IMR-90 (cell line): ENCODE measurements at regions not wholly inside any gene's neighbourhood (a gene's known extent, or its start where the extent isn't known, plus 50 kb on each side); places are given as distances from the start of the nearest gene placed in this dataset.
A peak's percentile ranks its signal among the peaks of the same experiment; 100 is the strongest.

Experiments
- ATAC-seq: fragments of 200-7000 bp; cut with Tn5 transposase; 2 replicates; pipeline ENCODE4 v1.9.1; 2020; ENCODE audit warnings: low read depth, mild to moderate bottlenecking, moderate library complexity
- BruUV-seq: library from RNA; stranded (reverse); fragments of 400-500 nt; replicated peaks from 2 replicates; lab custom pipeline; 2021; lab: Mats Ljungman, UMichigan
- CTCF ChIA-PET: fragments of 300-600 bp; formaldehyde crosslinking; extraction: SDS; loops from one replicate; lab custom pipeline; 2021; ENCODE audit warnings: antibody characterized with exemption; lab: Yijun Ruan, JAX
- POLR2A ChIA-PET: fragments of 300-600 bp; sonication (Branson Sonifier 250); formaldehyde crosslinking; loops from one replicate; lab custom pipeline; 2022; ENCODE audit warnings: antibody characterized with exemption; ENCODE audit not compliant: unreplicated experiment; lab: Charles Lee
- DNase-seq: peaks from one replicate; pipeline ENCODE4 v3.0.0; 2013
- H2AFZ ChIP-seq: replicated peaks from 2 replicates; pipeline ENCODE3; 2013; ENCODE audit warnings: low read length, mild to moderate bottlenecking; ENCODE audit not compliant: poor library complexity
- H2AK5ac ChIP-seq: 2 replicates; pipeline ENCODE4 v1.6.1; 2013; ENCODE audit warnings: low read depth, low read length, inconsistent platforms
- H2AK9ac ChIP-seq: replicated peaks from 2 replicates; pipeline ENCODE3; 2013; ENCODE audit warnings: mild to moderate bottlenecking, low read depth, low read length, moderate library complexity; ENCODE audit not compliant: poor library complexity
- H2BK120ac ChIP-seq: 2 replicates; pipeline ENCODE4 v1.6.1; 2013; ENCODE audit warnings: low read depth, low read length, inconsistent platforms
- H2BK15ac ChIP-seq: 3 replicates; pipeline ENCODE4 v1.6.1; 2013; ENCODE audit warnings: low read depth, low read length, inconsistent platforms
- H2BK20ac ChIP-seq: 2 replicates; pipeline ENCODE4 v1.6.1; 2013; ENCODE audit warnings: low read depth, mild to moderate bottlenecking, inconsistent platforms, low read length, moderate library complexity
- H2BK5ac ChIP-seq: 2 replicates; pipeline ENCODE4 v1.6.1; 2013; ENCODE audit warnings: mild to moderate bottlenecking, low read depth, low read length, inconsistent platforms; ENCODE audit not compliant: poor library complexity, severe bottlenecking
- H3K14ac ChIP-seq: replicated peaks from 2 replicates; pipeline ENCODE4 v1.6.1; 2013; ENCODE audit warnings: low read depth, low read length, inconsistent platforms
- H3K18ac ChIP-seq: 2 replicates; pipeline ENCODE4 v1.6.1; 2013; ENCODE audit warnings: low read depth, low read length, control low read depth
- H3K23ac ChIP-seq: 2 replicates; pipeline ENCODE4 v1.6.1; 2013; ENCODE audit warnings: low read depth, low read length, inconsistent platforms
- H3K27ac ChIP-seq: 2 replicates; pipeline ENCODE4 v1.5.1; 2013; ENCODE audit warnings: mild to moderate bottlenecking, control low read depth, low read length; ENCODE audit not compliant: insufficient read depth
- H3K27me3 ChIP-seq: 2 replicates; pipeline ENCODE4 v1.6.1; 2013; ENCODE audit warnings: low read length; ENCODE audit not compliant: control insufficient read depth, insufficient read depth
- H3K36me3 ChIP-seq: 2 replicates; pipeline ENCODE4 v1.6.1; 2013; ENCODE audit warnings: low read length, mixed read lengths; ENCODE audit not compliant: control insufficient read depth, insufficient read depth
- H3K4ac ChIP-seq: 2 replicates; pipeline ENCODE4 v1.6.1; 2013; ENCODE audit warnings: low read depth, low read length, inconsistent platforms
- H3K4me1 ChIP-seq: 2 replicates; pipeline ENCODE4 v1.6.1; 2013; ENCODE audit warnings: low read length, mixed read lengths; ENCODE audit not compliant: control insufficient read depth, insufficient read depth
- H3K4me2 ChIP-seq: 2 replicates; pipeline ENCODE4 v1.6.1; 2013; ENCODE audit warnings: low read depth, mild to moderate bottlenecking, control low read depth, low read length, moderate library complexity
- H3K4me3 ChIP-seq: 2 replicates; pipeline ENCODE4 v1.5.1; 2013; ENCODE audit warnings: low read depth, mild to moderate bottlenecking, control low read depth, low read length, moderate library complexity; ENCODE audit not compliant: insufficient read depth
- H3K56ac ChIP-seq: 2 replicates; pipeline ENCODE4 v1.6.1; 2013; ENCODE audit warnings: low read length, inconsistent platforms; ENCODE audit not compliant: insufficient read depth; ENCODE audit errors: extremely low read depth
- H3K79me1 ChIP-seq, 2 experiments: 2 replicates each; pipeline ENCODE4 v1.6.1; 2013; ENCODE audit warnings: low read length in 2 of 2, inconsistent platforms in 1 of 2, low read depth in 1 of 2
- H3K9ac ChIP-seq: 2 replicates; pipeline ENCODE4 v1.6.1; 2013; ENCODE audit warnings: low read depth, low read length, control low read depth
- H3K9me1 ChIP-seq: 2 replicates; pipeline ENCODE4 v1.6.1; 2013; ENCODE audit warnings: low read length, inconsistent platforms; ENCODE audit not compliant: insufficient read depth
- H3K9me3 ChIP-seq: 2 replicates; pipeline ENCODE4 v1.6.1; 2013; ENCODE audit warnings: low read length; ENCODE audit not compliant: control insufficient read depth, insufficient read depth
- H4K20me1 ChIP-seq: 2 replicates; pipeline ENCODE4 v1.6.1; 2013; ENCODE audit warnings: low read length, inconsistent platforms; ENCODE audit not compliant: insufficient read depth
- H4K5ac ChIP-seq: 2 replicates; pipeline ENCODE4 v1.6.1; 2013; ENCODE audit warnings: mild to moderate bottlenecking, low read depth, low read length, control low read depth
- H4K8ac ChIP-seq, 2 experiments: 2 replicates each; pipeline ENCODE4 v1.6.1; 2013; ENCODE audit warnings: low read depth in 2 of 2, low read length in 2 of 2, control low read depth in 1 of 2, inconsistent platforms in 1 of 2
- H4K91ac ChIP-seq: 2 replicates; pipeline ENCODE4 v1.6.1; 2013; ENCODE audit warnings: low read depth, low read length, inconsistent platforms; ENCODE audit not compliant: insufficient read depth
- BHLHE40 ChIP-seq: fragments of 150-350 bp; IDR thresholded peaks from 2 replicates; pipeline ENCODE4 v1.6.1; 2016; ENCODE audit warnings: mild to moderate bottlenecking, low read depth, low read length
- CEBPB ChIP-seq: IDR thresholded peaks from 2 replicates; pipeline ENCODE4 v1.6.1; 2012; ENCODE audit warnings: low read depth, low read length, improper control_type of control experiment
- CHD1 ChIP-seq: IDR thresholded peaks from 2 replicates; pipeline ENCODE4 v1.6.1; 2012; ENCODE audit warnings: low read depth, low read length, improper control_type of control experiment
- FOS ChIP-seq: fragments of 150-350 bp; IDR thresholded peaks from 2 replicates; pipeline ENCODE4 v1.6.1; 2016; ENCODE audit warnings: low read depth, low read length
- MAFK ChIP-seq: IDR thresholded peaks from 2 replicates; pipeline ENCODE4 v1.6.1; 2012; ENCODE audit warnings: low read depth, low read length, improper control_type of control experiment
- MAZ ChIP-seq: IDR thresholded peaks from 2 replicates; pipeline ENCODE4 v1.6.1; 2012; ENCODE audit warnings: low read depth, mild to moderate bottlenecking, low read length, improper control_type of control experiment, moderate library complexity, borderline replicate concordance
- MXI1 ChIP-seq: IDR thresholded peaks from 2 replicates; pipeline ENCODE4 v1.6.1; 2012; ENCODE audit warnings: low read depth, mild to moderate bottlenecking, low read length, moderate library complexity, borderline replicate concordance
- NFE2L2 ChIP-seq: fragments of 150-350 bp; IDR thresholded peaks from 2 replicates; pipeline ENCODE4 v1.6.1; 2016; ENCODE audit warnings: low read depth, mild to moderate bottlenecking, low read length
- POLR2A ChIP-seq: IDR thresholded peaks from 2 replicates; pipeline ENCODE4 v1.6.1; 2012; ENCODE audit warnings: mild to moderate bottlenecking, low read depth, low read length
- RAD21 ChIP-seq: IDR thresholded peaks from 2 replicates; pipeline ENCODE4 v1.6.1; 2012; ENCODE audit warnings: low read length, improper control_type of control experiment
- RCOR1 ChIP-seq: IDR thresholded peaks from 2 replicates; pipeline ENCODE4 v1.6.1; 2012; ENCODE audit warnings: mild to moderate bottlenecking, low read length, improper control_type of control experiment; ENCODE audit not compliant: insufficient replicate concordance
- RFX5 ChIP-seq: IDR thresholded peaks from 2 replicates; pipeline ENCODE4 v1.8.0; 2012; ENCODE audit warnings: low read depth, mild to moderate bottlenecking, low read length, moderate library complexity
- SMC3 ChIP-seq: fragments of 150-350 bp; IDR thresholded peaks from 2 replicates; pipeline ENCODE4 v1.6.1; 2016; ENCODE audit warnings: low read depth, mild to moderate bottlenecking, antibody characterized with exemption, low read length, moderate library complexity
- WGBS, 2 experiments: methylation state at CpG; one replicate each; pipeline versions ENCODE4 v1.1.5 to v1.1.7; 2013; ENCODE audit warnings: missing lambda C conversion rate in 2 of 2; ENCODE audit not compliant: insufficient read length in 1 of 2; ENCODE audit errors: extremely low coverage in 2 of 2; 5-methylcytosine and 5-hydroxymethylcytosine counted together
- dilution Hi-C: fragments of 300-500 bp; cut with HindIII; formaldehyde crosslinking; loops from one replicate; pipeline ENCODE4 v1.14.3; 2018; ENCODE audit warnings: low sequenced_read_pairs; ENCODE audit not compliant: unreplicated experiment
- in situ Hi-C: fragments of 300-500 bp; cut with MboI; formaldehyde crosslinking; loops from 3 replicates; pipeline ENCODE4 v1.14.3; 2019; ENCODE audit warnings: low sequenced_read_pairs, inconsistent platforms, mixed read lengths
- intact Hi-C: fragments of 100-400 bp; cut with micrococcal nuclease; formaldehyde crosslinking; loops from 2 replicates; pipeline ENCODE4 v1.10.0; 2022
- TF ChIP-seq, protein P1 (sequence below): conservative IDR thresholded peaks from 2 replicates; pipeline ENCODE4 v1.5.1; 2012; ENCODE audit warnings: mild to moderate bottlenecking, low read depth, low read length, improper control_type of control experiment
- TF ChIP-seq, protein P2 (sequence below): fragments of 150-350 bp; IDR thresholded peaks from 2 replicates; pipeline ENCODE4 v1.6.1; 2017; ENCODE audit warnings: mild to moderate bottlenecking, antibody characterized with exemption, low read length, low read depth
- TF ChIP-seq, protein P3 (sequence below): fragments of 150-350 bp; IDR thresholded peaks from 2 replicates; pipeline ENCODE4 v1.6.1; 2016; ENCODE audit warnings: low read depth, mild to moderate bottlenecking, low read length, moderate library complexity, borderline replicate concordance

DNA sequence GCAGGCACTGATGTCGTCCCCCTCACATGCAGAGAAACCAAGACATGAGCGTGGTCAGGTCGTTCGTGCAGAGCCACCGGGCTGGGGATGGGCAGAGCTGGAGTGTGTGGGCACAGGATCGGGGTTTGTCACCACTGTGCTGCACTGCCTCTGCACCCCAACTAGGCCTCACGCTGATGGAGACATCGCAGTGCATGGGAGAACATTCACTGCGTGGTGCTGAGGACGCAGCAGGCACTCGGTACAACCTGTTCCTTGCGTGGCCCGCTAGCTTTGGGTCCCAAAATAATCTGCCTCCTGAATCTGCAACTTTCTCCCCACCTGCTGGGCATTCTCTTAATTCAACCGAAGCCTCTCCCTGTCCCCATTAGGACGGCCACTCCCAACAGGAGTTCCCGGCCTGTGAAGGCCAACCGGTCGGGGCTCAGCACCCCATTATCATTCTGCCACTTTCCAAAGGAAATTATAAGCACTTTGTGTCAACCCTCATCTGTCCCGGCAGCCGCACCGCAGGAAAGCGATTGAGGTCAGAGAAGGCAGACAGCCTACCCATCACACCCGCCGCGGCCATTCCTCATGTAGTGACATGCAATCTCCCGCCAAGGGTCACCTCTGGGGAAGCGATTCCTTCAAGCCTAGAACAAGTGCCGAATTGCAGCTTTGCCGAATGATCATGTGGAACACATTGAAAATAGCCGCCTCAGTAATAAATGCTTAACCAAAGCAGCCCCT, 490.4 kb downstream of the MN1 start:
- Histone ChIP-seq H2AFZ (peak overlapping the region; percentile 17), H4K20me1 (no peaks in the 10 kb centered on the region), H2BK120ac (no peak overlapping the region), H3K18ac (no peak overlapping the region), H4K5ac (no peak overlapping the region), H3K4me1 (no peaks in the 10 kb centered on the region), H4K8ac (no peak overlapping the region), H2BK5ac (no peak overlapping the region), H3K79me1 (no peaks in the 10 kb centered on the region), H2BK15ac (no peak overlapping the region), H3K4me2 (no peak overlapping the region), H3K9me3 (no peaks in the 10 kb centered on the region), H2AK9ac (no peak overlapping the region), H2AK5ac (no peak overlapping the region), H3K4ac (no peak overlapping the region), H3K14ac (no peak overlapping the region), H3K9ac (no peak overlapping the region), H4K91ac (no peak overlapping the region), H2BK20ac (no peak overlapping the region), H3K23ac (no peak overlapping the region), H3K4me3 (no peak overlapping the region), H3K27me3 (peaks cover 26% of the 10 kb centered on the region; the same call in 1 of the 2 replicates), H3K9me1 (peaks cover 6% of the 10 kb centered on the region), H3K27ac (no peak overlapping the region), H3K36me3 (no peaks in the 10 kb centered on the region), H3K56ac (no peak overlapping the region)
- intact Hi-C loops (no loop called here), dilution Hi-C loops (no loop called here), in situ Hi-C loops (no loop called here)
- POLR2A ChIA-PET = no interaction called here
- DNase-seq (no peak), ATAC-seq (no peak)
- CTCF ChIA-PET = no interaction called here
- 53% methylated on average over 7 of the region's 30 CpGs; no CpG with 5 or more reads in 1 of the 2 experiments for WGBS, 2 experiments
- TF ChIP-seq CEBPB = no peak
- TF ChIP-seq, protein P1, sequence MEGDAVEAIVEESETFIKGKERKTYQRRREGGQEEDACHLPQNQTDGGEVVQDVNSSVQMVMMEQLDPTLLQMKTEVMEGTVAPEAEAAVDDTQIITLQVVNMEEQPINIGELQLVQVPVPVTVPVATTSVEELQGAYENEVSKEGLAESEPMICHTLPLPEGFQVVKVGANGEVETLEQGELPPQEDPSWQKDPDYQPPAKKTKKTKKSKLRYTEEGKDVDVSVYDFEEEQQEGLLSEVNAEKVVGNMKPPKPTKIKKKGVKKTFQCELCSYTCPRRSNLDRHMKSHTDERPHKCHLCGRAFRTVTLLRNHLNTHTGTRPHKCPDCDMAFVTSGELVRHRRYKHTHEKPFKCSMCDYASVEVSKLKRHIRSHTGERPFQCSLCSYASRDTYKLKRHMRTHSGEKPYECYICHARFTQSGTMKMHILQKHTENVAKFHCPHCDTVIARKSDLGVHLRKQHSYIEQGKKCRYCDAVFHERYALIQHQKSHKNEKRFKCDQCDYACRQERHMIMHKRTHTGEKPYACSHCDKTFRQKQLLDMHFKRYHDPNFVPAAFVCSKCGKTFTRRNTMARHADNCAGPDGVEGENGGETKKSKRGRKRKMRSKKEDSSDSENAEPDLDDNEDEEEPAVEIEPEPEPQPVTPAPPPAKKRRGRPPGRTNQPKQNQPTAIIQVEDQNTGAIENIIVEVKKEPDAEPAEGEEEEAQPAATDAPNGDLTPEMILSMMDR = no peak
- no peak for TF ChIP-seq RAD21
- no peak for TF ChIP-seq POLR2A
- TF ChIP-seq, protein P2, sequence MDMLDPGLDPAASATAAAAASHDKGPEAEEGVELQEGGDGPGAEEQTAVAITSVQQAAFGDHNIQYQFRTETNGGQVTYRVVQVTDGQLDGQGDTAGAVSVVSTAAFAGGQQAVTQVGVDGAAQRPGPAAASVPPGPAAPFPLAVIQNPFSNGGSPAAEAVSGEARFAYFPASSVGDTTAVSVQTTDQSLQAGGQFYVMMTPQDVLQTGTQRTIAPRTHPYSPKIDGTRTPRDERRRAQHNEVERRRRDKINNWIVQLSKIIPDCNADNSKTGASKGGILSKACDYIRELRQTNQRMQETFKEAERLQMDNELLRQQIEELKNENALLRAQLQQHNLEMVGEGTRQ = no peak
- no peak for TF ChIP-seq FOS
- TF ChIP-seq SMC3 = no peak
- TF ChIP-seq MXI1 = no peak
- TF ChIP-seq RFX5 = no peak
- TF ChIP-seq MAFK = no peak
- TF ChIP-seq NFE2L2 = no peak
- no peak for TF ChIP-seq CHD1
- no peak for TF ChIP-seq RCOR1
- TF ChIP-seq BHLHE40 = no peak
- TF ChIP-seq, protein P3, sequence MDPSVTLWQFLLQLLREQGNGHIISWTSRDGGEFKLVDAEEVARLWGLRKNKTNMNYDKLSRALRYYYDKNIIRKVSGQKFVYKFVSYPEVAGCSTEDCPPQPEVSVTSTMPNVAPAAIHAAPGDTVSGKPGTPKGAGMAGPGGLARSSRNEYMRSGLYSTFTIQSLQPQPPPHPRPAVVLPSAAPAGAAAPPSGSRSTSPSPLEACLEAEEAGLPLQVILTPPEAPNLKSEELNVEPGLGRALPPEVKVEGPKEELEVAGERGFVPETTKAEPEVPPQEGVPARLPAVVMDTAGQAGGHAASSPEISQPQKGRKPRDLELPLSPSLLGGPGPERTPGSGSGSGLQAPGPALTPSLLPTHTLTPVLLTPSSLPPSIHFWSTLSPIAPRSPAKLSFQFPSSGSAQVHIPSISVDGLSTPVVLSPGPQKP = no peak
- TF ChIP-seq MAZ = no peak
- BruUV-seq = no TSS peak
